HG03064 (cell line): ENCODE measurements at regions not wholly inside any gene's neighbourhood (a gene's known extent, or its start where the extent isn't known, plus 50 kb on each side); places are given as distances from the start of the nearest gene placed in this dataset.
"Not testable (repeated sequence)": the region's sequence is repeated elsewhere in the genome, so short reads cannot be mapped to it uniquely, and the experiment has no call there.

Source experiments
- ATAC-seq: cut with Tn5 transposase; IDR thresholded peaks from one replicate; pipeline ENCODE4 v1.9.1; 2021; ENCODE audit warnings: low read depth; ENCODE audit not compliant: unreplicated experiment

GRCh38 chr2:20112361-20112760, 60.9 kb upstream of the LAPTM4A start:
- ATAC-seq = not testable (repeated sequence)

GRCh38 chr2:20111311-20112131, 60.1 kb upstream of the LAPTM4A start:
- no peak for ATAC-seq

- ATAC-seq = no peak
Observed at GRCh38 chr2:20110876-20111275, 59.4 kb upstream of the LAPTM4A start.

- no peak for ATAC-seq
Observed at GRCh38 chr2:20110383-20110782, 59.0 kb upstream of the LAPTM4A start.

GRCh38 chr2:20108655-20109396, 57.4 kb upstream of the LAPTM4A start:
- no peak for ATAC-seq

GRCh38 chr2:20107776-20108175, 56.3 kb upstream of the LAPTM4A start:
- no peak for ATAC-seq

GRCh38 chr2:20107352-20107751, 55.9 kb upstream of the LAPTM4A start:
- ATAC-seq = no peak

- ATAC-seq = no peak
Observed at GRCh38 chr2:20106746-20107145, 55.3 kb upstream of the LAPTM4A start.

GRCh38 chr2:20104900-20105545, 53.6 kb upstream of the LAPTM4A start:
- no peak for ATAC-seq

GRCh38 chr2:20103530-20103929, 52.1 kb upstream of the LAPTM4A start:
- no peak for ATAC-seq
